Loucy (cell line): ENCODE measurements at regions not wholly inside any gene's neighbourhood (a gene's known extent, or its start where the extent isn't known, plus 50 kb on each side); places are given as distances from the start of the nearest gene placed in this dataset.

Experiments
- H2AFZ ChIP-seq: fragments of 200-600 bp; sonication (generic); 2 replicates; pipeline ENCODE4 v1.6.0; 2016; ENCODE audit warnings: antibody characterized with exemption, mild to moderate bottlenecking, low read length, moderate library complexity
- H3F3A ChIP-seq: fragments of 200-600 bp; 2 replicates; pipeline ENCODE4 v1.6.0; 2016; ENCODE audit warnings: antibody characterized with exemption, low read depth, mild to moderate bottlenecking
- H3K27me3 ChIP-seq: fragments of 200-600 bp; sonication (generic); 2 replicates; pipeline ENCODE4 v1.6.1; 2014; ENCODE audit warnings: low read length, mild to moderate bottlenecking; ENCODE audit not compliant: insufficient read depth, poor library complexity, severe bottlenecking
- H3K36me3 ChIP-seq: fragments of 200-600 bp; sonication (generic); 2 replicates; pipeline ENCODE4 v1.6.1; 2016; ENCODE audit warnings: low read length; ENCODE audit not compliant: insufficient read depth
- H3K4me1 ChIP-seq: fragments of 200-600 bp; sonication (generic); 2 replicates; pipeline ENCODE4 v1.5.1; 2014; ENCODE audit warnings: low read length, mild to moderate bottlenecking; ENCODE audit not compliant: insufficient read depth, poor library complexity, severe bottlenecking
- H3K4me2 ChIP-seq: fragments of 200-600 bp; sonication (generic); 2 replicates; pipeline ENCODE4 v1.6.0; 2014; ENCODE audit warnings: antibody characterized with exemption, low read length, low read depth, mild to moderate bottlenecking; ENCODE audit not compliant: poor library complexity, severe bottlenecking
- H3K4me3 ChIP-seq: fragments of 200-600 bp; sonication (generic); 2 replicates; pipeline ENCODE4 v1.5.1; 2014; ENCODE audit warnings: low read length, mild to moderate bottlenecking, mixed read lengths; ENCODE audit not compliant: poor library complexity, severe bottlenecking
- H3K79me2 ChIP-seq: fragments of 200-600 bp; sonication (generic); 2 replicates; pipeline ENCODE4 v1.6.1; 2014; ENCODE audit warnings: low read length; ENCODE audit not compliant: insufficient read depth
- H3K9ac ChIP-seq: fragments of 200-600 bp; sonication (generic); 2 replicates; pipeline ENCODE4 v1.6.0; 2014; ENCODE audit warnings: mild to moderate bottlenecking, low read depth, low read length, moderate library complexity; ENCODE audit not compliant: poor library complexity, severe bottlenecking
- H3K9me2 ChIP-seq: fragments of 200-600 bp; sonication (generic); replicated peaks from 2 replicates; pipeline ENCODE4 v1.6.1; 2016; ENCODE audit warnings: low read depth, low read length, mixed read lengths
- H3K9me3 ChIP-seq: fragments of 200-600 bp; sonication (generic); 2 replicates; pipeline ENCODE4 v1.6.1; 2014; ENCODE audit warnings: mild to moderate bottlenecking, antibody characterized with exemption, low read length, low read depth; ENCODE audit not compliant: insufficient read depth
- H4K20me1 ChIP-seq: fragments of 200-600 bp; sonication (generic); 2 replicates; pipeline ENCODE4 v1.6.0; 2014; ENCODE audit warnings: antibody characterized with exemption, low read length, mild to moderate bottlenecking; ENCODE audit not compliant: insufficient read depth, poor library complexity, severe bottlenecking
- EZH2phosphoT487 ChIP-seq: fragments of 200-600 bp; IDR thresholded peaks from 2 replicates; pipeline ENCODE4 v1.6.1; 2018; ENCODE audit warnings: antibody characterized with exemption, mild to moderate bottlenecking, moderate library complexity, borderline replicate concordance
- TF ChIP-seq, protein P1 (sequence below): fragments of 200-600 bp; sonication (generic); conservative IDR thresholded peaks from 2 replicates; pipeline ENCODE4 v1.5.1; 2014; ENCODE audit warnings: mild to moderate bottlenecking, antibody characterized with exemption, low read length

DNA sequence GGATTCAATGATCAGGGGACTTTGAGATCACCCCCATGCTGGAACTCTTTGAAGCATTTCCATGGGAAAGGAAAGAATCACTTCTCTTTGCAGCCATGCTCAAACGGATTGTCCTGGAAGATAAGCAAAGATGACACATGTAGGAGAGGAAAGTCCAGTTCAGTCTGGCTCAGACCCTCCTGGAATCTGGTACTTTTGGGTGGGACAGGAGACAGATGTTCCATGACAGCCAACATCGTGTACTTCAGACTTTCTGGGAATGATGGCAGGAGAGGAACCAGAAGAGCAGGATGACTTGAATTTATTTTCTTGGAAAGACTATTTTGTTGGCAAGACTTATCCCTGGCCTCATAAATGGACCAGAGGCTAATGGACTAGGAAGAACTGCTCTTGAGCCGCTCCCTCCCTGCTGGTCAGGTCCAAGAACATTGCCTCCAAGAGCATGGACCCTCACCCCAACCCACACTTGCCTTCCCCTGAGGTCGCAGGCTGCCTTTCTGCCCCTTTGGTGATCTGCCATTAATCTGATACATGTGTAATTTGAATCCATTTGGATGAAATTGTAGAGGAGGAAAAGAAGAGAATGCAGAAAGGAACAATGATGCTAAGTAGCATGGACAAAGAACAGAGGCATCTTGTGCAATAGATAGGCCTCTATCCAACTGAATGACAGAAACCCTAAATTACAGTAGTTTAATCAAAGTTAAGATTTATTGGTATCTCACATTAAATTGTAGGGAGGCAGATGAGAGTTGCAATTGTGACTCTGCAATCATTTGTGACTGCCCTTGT is 201.0 kb downstream of the SNX19 start:
- H3K9me3 ChIP-seq, result no peaks in the 10 kb centered on the region
- no peaks in the 10 kb centered on the region for H4K20me1 ChIP-seq
- H3K4me1 ChIP-seq, result no peaks in the 10 kb centered on the region
- H3K36me3 ChIP-seq, result no peaks in the 10 kb centered on the region
- H3F3A ChIP-seq, result no peaks in the 10 kb centered on the region
- no peaks in the 10 kb centered on the region for H3K27me3 ChIP-seq
- no peaks in the 10 kb centered on the region for H3K9me2 ChIP-seq
- H3K4me3 ChIP-seq, result no peak overlapping the region
- TF ChIP-seq, protein P1, sequence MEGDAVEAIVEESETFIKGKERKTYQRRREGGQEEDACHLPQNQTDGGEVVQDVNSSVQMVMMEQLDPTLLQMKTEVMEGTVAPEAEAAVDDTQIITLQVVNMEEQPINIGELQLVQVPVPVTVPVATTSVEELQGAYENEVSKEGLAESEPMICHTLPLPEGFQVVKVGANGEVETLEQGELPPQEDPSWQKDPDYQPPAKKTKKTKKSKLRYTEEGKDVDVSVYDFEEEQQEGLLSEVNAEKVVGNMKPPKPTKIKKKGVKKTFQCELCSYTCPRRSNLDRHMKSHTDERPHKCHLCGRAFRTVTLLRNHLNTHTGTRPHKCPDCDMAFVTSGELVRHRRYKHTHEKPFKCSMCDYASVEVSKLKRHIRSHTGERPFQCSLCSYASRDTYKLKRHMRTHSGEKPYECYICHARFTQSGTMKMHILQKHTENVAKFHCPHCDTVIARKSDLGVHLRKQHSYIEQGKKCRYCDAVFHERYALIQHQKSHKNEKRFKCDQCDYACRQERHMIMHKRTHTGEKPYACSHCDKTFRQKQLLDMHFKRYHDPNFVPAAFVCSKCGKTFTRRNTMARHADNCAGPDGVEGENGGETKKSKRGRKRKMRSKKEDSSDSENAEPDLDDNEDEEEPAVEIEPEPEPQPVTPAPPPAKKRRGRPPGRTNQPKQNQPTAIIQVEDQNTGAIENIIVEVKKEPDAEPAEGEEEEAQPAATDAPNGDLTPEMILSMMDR, result no peak
- TF ChIP-seq EZH2phosphoT487, result no peak
- H2AFZ ChIP-seq, result no peak overlapping the region
- H3K9ac ChIP-seq, result no peak overlapping the region
- H3K79me2 ChIP-seq, result no peaks in the 10 kb centered on the region
- H3K4me2 ChIP-seq, result no peak overlapping the region

DNA sequence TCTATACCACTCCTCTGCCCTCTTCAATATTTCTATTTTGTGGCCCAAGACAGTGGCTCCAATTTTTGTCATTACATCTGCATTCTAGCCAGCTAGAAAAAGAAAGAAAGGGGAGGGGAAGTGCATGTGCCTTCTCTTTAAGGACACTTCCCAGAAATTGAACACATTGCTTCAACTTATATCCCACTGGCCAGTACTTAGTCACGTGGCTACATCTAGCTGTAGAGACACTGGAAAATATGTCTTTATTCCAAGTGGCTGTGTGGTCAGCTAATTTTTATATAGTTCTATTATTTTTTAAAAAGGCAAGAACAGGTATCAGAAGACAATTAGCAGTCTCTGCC is 200.4 kb downstream of the SNX19 start:
- Histone ChIP-seq H3K9me2 (no peaks in the 10 kb centered on the region), H3K9ac (no peak overlapping the region), H3K27me3 (no peaks in the 10 kb centered on the region), H2AFZ (no peak overlapping the region), H3K36me3 (no peaks in the 10 kb centered on the region), H3K9me3 (no peaks in the 10 kb centered on the region), H3K4me1 (no peaks in the 10 kb centered on the region), H4K20me1 (no peaks in the 10 kb centered on the region), H3K79me2 (no peaks in the 10 kb centered on the region), H3K4me3 (no peak overlapping the region), H3F3A (no peaks in the 10 kb centered on the region), H3K4me2 (no peak overlapping the region)
- TF ChIP-seq, protein P1, result no peak
- TF ChIP-seq EZH2phosphoT487, result no peak

DNA sequence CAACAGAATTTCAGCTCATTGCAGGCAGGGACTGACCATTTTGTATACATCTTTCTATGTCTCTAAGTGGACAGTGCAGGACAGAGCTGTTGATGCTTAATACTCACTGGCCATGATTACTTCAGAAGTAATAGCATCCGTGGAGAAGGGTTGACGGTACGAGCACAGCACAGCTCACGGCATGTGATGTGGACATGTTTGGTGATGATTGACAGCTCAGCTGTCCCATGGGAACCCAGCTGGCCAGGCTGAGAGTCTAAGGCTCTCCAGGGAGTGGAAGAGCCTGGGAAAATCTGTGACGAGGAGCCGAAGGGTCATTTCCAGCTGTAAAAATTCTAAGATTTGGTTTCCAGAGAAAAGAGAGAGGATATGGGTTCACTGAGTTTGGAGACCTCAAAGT is 198.2 kb downstream of the SNX19 start:
- no peaks in the 10 kb centered on the region for H3K4me1 ChIP-seq
- H3K9me3 ChIP-seq, result no peaks in the 10 kb centered on the region
- H3K4me3 ChIP-seq, result no peak overlapping the region
- H4K20me1 ChIP-seq, result no peaks in the 10 kb centered on the region
- no peak overlapping the region for H3K4me2 ChIP-seq
- no peaks in the 10 kb centered on the region for H3K36me3 ChIP-seq
- H3K9me2 ChIP-seq, result no peaks in the 10 kb centered on the region
- no peaks in the 10 kb centered on the region for H3K79me2 ChIP-seq
- no peaks in the 10 kb centered on the region for H3K27me3 ChIP-seq
- no peak overlapping the region for H2AFZ ChIP-seq
- no peak overlapping the region for H3K9ac ChIP-seq
- no peaks in the 10 kb centered on the region for H3F3A ChIP-seq
- TF ChIP-seq, protein P1, result no peak
- no peak for TF ChIP-seq EZH2phosphoT487
